Breast epithelium (tissue), 3 donors: ENCODE measurements at regions not wholly inside any gene's neighbourhood (a gene's known extent, or its start where the extent isn't known, plus 50 kb on each side); places are given as distances from the start of the nearest gene placed in this dataset.

Source experiments
- CTCF ChIP-seq, 3 donors: fragments of 450-650 bp; IDR thresholded peaks; one replicate each; pipeline ENCODE4 v1.5.1; 2016 to 2017; ENCODE audit warnings: antibody characterized with exemption in 3 of 3, mild to moderate bottlenecking in 3 of 3, moderate library complexity in 3 of 3
- POLR2AphosphoS5 ChIP-seq, 3 donors: sonication (generic); formaldehyde crosslinking; IDR thresholded peaks; one replicate each; pipeline ENCODE4 v1.6.1; 2017; ENCODE audit warnings: antibody characterized with exemption in 3 of 3

DNA sequence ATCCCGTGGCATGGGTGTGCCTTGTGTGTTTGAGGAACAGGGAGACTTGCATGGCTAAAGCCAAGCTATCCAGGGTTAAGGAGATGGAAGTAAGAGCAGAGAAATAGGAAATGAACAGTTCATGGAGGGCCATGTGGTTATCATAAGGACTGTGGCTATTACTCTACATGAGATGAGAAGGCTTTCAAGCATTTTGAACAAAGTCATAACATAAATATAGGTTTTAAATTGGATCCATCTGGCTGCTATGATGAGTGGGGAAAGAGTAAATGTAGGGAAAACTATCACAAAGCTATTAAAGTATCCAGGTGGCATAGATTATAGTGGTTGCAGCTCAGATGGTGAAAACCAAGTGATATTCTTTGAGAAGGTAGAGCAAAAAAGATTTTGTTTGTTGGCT is 184.1 kb downstream of the PCDH17 start:
- no peak for TF ChIP-seq POLR2AphosphoS5 (IDR thresholded peaks at IDR 0.05)
- no peak for TF ChIP-seq CTCF (IDR thresholded peaks at IDR 0.05)
